Loucy (cell line): ENCODE measurements at regions not wholly inside any gene's neighbourhood (a gene's known extent, or its start where the extent isn't known, plus 50 kb on each side); places are given as distances from the start of the nearest gene placed in this dataset.

Experiments
- H2AFZ ChIP-seq: fragments of 200-600 bp; sonication (generic); 2 replicates; pipeline ENCODE4 v1.6.0; 2016; ENCODE audit warnings: antibody characterized with exemption, mild to moderate bottlenecking, low read length, moderate library complexity
- H3F3A ChIP-seq: fragments of 200-600 bp; 2 replicates; pipeline ENCODE4 v1.6.0; 2016; ENCODE audit warnings: antibody characterized with exemption, low read depth, mild to moderate bottlenecking
- H3K27me3 ChIP-seq: fragments of 200-600 bp; sonication (generic); 2 replicates; pipeline ENCODE4 v1.6.1; 2014; ENCODE audit warnings: low read length, mild to moderate bottlenecking; ENCODE audit not compliant: insufficient read depth, poor library complexity, severe bottlenecking
- H3K36me3 ChIP-seq: fragments of 200-600 bp; sonication (generic); 2 replicates; pipeline ENCODE4 v1.6.1; 2016; ENCODE audit warnings: low read length; ENCODE audit not compliant: insufficient read depth
- H3K4me1 ChIP-seq: fragments of 200-600 bp; sonication (generic); 2 replicates; pipeline ENCODE4 v1.5.1; 2014; ENCODE audit warnings: low read length, mild to moderate bottlenecking; ENCODE audit not compliant: insufficient read depth, poor library complexity, severe bottlenecking
- H3K4me2 ChIP-seq: fragments of 200-600 bp; sonication (generic); 2 replicates; pipeline ENCODE4 v1.6.0; 2014; ENCODE audit warnings: antibody characterized with exemption, low read length, low read depth, mild to moderate bottlenecking; ENCODE audit not compliant: poor library complexity, severe bottlenecking
- H3K4me3 ChIP-seq: fragments of 200-600 bp; sonication (generic); 2 replicates; pipeline ENCODE4 v1.5.1; 2014; ENCODE audit warnings: low read length, mild to moderate bottlenecking, mixed read lengths; ENCODE audit not compliant: poor library complexity, severe bottlenecking
- H3K79me2 ChIP-seq: fragments of 200-600 bp; sonication (generic); 2 replicates; pipeline ENCODE4 v1.6.1; 2014; ENCODE audit warnings: low read length; ENCODE audit not compliant: insufficient read depth
- H3K9ac ChIP-seq: fragments of 200-600 bp; sonication (generic); 2 replicates; pipeline ENCODE4 v1.6.0; 2014; ENCODE audit warnings: mild to moderate bottlenecking, low read depth, low read length, moderate library complexity; ENCODE audit not compliant: poor library complexity, severe bottlenecking
- H3K9me2 ChIP-seq: fragments of 200-600 bp; sonication (generic); replicated peaks from 2 replicates; pipeline ENCODE4 v1.6.1; 2016; ENCODE audit warnings: low read depth, low read length, mixed read lengths
- H3K9me3 ChIP-seq: fragments of 200-600 bp; sonication (generic); 2 replicates; pipeline ENCODE4 v1.6.1; 2014; ENCODE audit warnings: mild to moderate bottlenecking, antibody characterized with exemption, low read length, low read depth; ENCODE audit not compliant: insufficient read depth
- H4K20me1 ChIP-seq: fragments of 200-600 bp; sonication (generic); 2 replicates; pipeline ENCODE4 v1.6.0; 2014; ENCODE audit warnings: antibody characterized with exemption, low read length, mild to moderate bottlenecking; ENCODE audit not compliant: insufficient read depth, poor library complexity, severe bottlenecking
- EZH2phosphoT487 ChIP-seq: fragments of 200-600 bp; IDR thresholded peaks from 2 replicates; pipeline ENCODE4 v1.6.1; 2018; ENCODE audit warnings: antibody characterized with exemption, mild to moderate bottlenecking, moderate library complexity, borderline replicate concordance
- TF ChIP-seq, protein P1 (sequence below): fragments of 200-600 bp; sonication (generic); conservative IDR thresholded peaks from 2 replicates; pipeline ENCODE4 v1.5.1; 2014; ENCODE audit warnings: mild to moderate bottlenecking, antibody characterized with exemption, low read length

DNA sequence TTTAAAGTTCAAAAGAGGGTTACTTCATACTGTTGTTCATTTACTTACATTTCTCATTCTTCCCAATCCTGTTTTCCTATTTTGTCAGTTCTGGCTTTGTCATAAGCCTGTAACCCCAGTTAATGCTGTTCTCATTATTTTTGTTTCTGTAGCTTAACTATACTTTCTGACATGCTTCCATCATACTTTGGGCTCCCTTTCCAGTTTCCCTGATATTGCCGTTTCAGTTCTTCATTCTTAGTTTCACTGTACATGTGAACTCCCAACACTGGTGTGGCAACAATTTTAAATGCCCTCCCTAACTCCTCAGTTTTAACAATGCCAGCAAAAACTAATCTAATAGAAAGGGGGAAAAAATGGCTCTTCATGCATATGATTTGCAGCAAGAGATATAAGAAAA is 456.7 kb downstream of the LMO4 start:
- no peaks in the 10 kb centered on the region for H3K36me3 ChIP-seq
- TF ChIP-seq EZH2phosphoT487: no peak
- TF ChIP-seq, protein P1, sequence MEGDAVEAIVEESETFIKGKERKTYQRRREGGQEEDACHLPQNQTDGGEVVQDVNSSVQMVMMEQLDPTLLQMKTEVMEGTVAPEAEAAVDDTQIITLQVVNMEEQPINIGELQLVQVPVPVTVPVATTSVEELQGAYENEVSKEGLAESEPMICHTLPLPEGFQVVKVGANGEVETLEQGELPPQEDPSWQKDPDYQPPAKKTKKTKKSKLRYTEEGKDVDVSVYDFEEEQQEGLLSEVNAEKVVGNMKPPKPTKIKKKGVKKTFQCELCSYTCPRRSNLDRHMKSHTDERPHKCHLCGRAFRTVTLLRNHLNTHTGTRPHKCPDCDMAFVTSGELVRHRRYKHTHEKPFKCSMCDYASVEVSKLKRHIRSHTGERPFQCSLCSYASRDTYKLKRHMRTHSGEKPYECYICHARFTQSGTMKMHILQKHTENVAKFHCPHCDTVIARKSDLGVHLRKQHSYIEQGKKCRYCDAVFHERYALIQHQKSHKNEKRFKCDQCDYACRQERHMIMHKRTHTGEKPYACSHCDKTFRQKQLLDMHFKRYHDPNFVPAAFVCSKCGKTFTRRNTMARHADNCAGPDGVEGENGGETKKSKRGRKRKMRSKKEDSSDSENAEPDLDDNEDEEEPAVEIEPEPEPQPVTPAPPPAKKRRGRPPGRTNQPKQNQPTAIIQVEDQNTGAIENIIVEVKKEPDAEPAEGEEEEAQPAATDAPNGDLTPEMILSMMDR: no peak
- H3K9me2 ChIP-seq: no peaks in the 10 kb centered on the region
- no peaks in the 10 kb centered on the region for H3F3A ChIP-seq
- H3K27me3 ChIP-seq: no peaks in the 10 kb centered on the region
- no peaks in the 10 kb centered on the region for H4K20me1 ChIP-seq
- H3K9ac ChIP-seq: no peak overlapping the region
- no peaks in the 10 kb centered on the region for H3K9me3 ChIP-seq
- no peak overlapping the region for H2AFZ ChIP-seq
- no peaks in the 10 kb centered on the region for H3K4me1 ChIP-seq
- H3K4me2 ChIP-seq: no peak overlapping the region
- H3K79me2 ChIP-seq: no peaks in the 10 kb centered on the region
- no peak overlapping the region for H3K4me3 ChIP-seq

DNA sequence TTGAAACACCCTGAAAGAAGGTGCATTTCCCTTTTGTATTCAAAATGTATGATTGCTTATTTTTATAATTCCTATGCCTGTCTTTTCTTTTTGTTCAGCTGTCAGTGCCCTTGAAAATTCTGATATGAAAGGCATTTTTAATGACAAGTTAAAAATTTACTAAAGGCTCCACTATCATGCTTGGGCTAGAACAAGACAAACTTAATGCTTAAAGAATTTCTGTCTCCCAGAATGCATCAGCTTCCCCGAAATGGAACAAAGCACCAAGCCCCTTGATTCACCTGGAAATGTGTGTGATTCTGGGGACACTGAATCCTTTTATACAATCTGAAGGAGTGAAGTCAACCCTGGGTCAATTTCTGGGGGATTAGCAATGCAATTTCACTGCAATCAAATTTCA is 457.5 kb downstream of the LMO4 start:
- no peaks in the 10 kb centered on the region for H3K9me2 ChIP-seq
- no peak overlapping the region for H2AFZ ChIP-seq
- no peaks in the 10 kb centered on the region for H3K9me3 ChIP-seq
- H3F3A ChIP-seq: no peaks in the 10 kb centered on the region
- H3K4me3 ChIP-seq: no peak overlapping the region
- H3K9ac ChIP-seq: no peak overlapping the region
- TF ChIP-seq, protein P1: no peak
- no peak for TF ChIP-seq EZH2phosphoT487
- no peaks in the 10 kb centered on the region for H4K20me1 ChIP-seq
- no peaks in the 10 kb centered on the region for H3K27me3 ChIP-seq
- H3K36me3 ChIP-seq: no peaks in the 10 kb centered on the region
- H3K4me2 ChIP-seq: no peak overlapping the region
- no peaks in the 10 kb centered on the region for H3K79me2 ChIP-seq
- no peaks in the 10 kb centered on the region for H3K4me1 ChIP-seq

DNA sequence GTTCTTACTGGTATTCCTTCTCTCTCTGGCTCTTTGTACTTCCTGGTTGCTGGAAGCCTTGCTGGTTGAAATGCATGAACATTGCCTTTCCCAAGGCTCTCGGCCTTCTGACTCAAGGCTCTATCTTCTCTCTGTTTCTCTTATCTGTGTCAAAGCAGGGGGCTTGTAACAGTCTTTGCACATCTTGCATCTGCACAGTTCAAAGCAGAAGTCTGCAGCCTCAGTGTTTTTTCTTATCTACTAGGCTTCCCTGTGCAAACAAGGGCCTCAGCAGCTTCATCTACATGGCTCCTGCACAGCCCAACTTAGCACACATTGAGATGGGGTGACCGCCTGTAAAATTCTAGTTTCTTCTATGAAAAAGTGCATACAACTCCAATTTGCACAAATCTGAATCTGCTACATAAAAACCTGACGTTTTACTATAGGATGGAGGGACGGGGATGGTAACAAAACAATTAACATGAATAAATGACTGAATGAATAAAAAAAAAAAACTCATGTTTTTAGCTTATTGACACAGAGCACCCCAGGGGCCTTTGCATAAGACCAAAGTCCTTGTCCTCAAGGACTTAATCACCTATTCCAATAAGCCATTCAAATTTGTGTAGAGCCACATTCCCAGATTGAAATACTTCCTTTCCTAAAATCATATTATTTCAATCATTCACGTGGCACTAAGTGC is 458.3 kb downstream of the LMO4 start:
- Histone ChIP-seq H2AFZ (no peak overlapping the region), H3K9me2 (no peaks in the 10 kb centered on the region), H3K4me2 (no peak overlapping the region), H3K79me2 (no peaks in the 10 kb centered on the region), H3K4me1 (no peaks in the 10 kb centered on the region), H3K9ac (no peak overlapping the region), H4K20me1 (no peaks in the 10 kb centered on the region), H3K4me3 (no peak overlapping the region), H3K9me3 (no peaks in the 10 kb centered on the region), H3K36me3 (no peaks in the 10 kb centered on the region), H3K27me3 (no peaks in the 10 kb centered on the region), H3F3A (no peaks in the 10 kb centered on the region)
- no peak for TF ChIP-seq EZH2phosphoT487
- TF ChIP-seq, protein P1: no peak
